GM12878 (cell line): ENCODE measurements at regions not wholly inside any gene's neighbourhood (a gene's known extent, or its start where the extent isn't known, plus 50 kb on each side); places are given as distances from the start of the nearest gene placed in this dataset.
"Not testable (repeated sequence)": the region's sequence is repeated elsewhere in the genome, so short reads cannot be mapped to it uniquely, and the experiment has no call there.

Experiments used
- ATAC-seq: fragments of 200-7000 bp; cut with Tn5 transposase; 3 replicates; pipeline ENCODE4 v1.9.1; 2020; ENCODE audit warnings: mild to moderate bottlenecking, moderate library complexity
- BruUV-seq: library from RNA; stranded (reverse); fragments of 400-500 nt; replicated peaks from 2 replicates; lab custom pipeline; 2021; lab: Mats Ljungman, UMichigan
- CTCF ChIA-PET: fragments of 300-600 bp; sonication (Branson Sonifier 250); formaldehyde crosslinking; extraction: SDS; loops from one replicate; lab custom pipeline; 2021; ENCODE audit warnings: inconsistent platforms; lab: Yijun Ruan, JAX
- POLR2A ChIA-PET: fragments of 350-600 bp; formaldehyde crosslinking; extraction: SDS; loops from one replicate; lab custom pipeline; 2021; ENCODE audit warnings: inconsistent platforms; lab: Charles Lee
- RAD21 ChIA-PET: fragments of 300-600 bp; sonication (Branson Sonifier 250); formaldehyde crosslinking; loops from one replicate; lab custom pipeline; 2023; ENCODE audit warnings: antibody characterized with exemption; ENCODE audit not compliant: unreplicated experiment; lab: Charles Lee
- SMC1A ChIA-PET: fragments of 300-600 bp; sonication (Branson Sonifier 250); formaldehyde crosslinking; loops from one replicate; lab custom pipeline; 2023; ENCODE audit not compliant: unreplicated experiment, uncharacterized antibody; lab: Charles Lee
- DNase-seq: peaks from one replicate; pipeline ENCODE4 v3.0.0-alpha.2; 2011; ENCODE audit warnings: low read depth, low spot score
- FAIRE-seq: peaks from 3 replicates; lab custom pipeline; 2011; peaks lifted over from hg19 to GRCh38; lab: Jason Lieb, UNC
- H2AFZ ChIP-seq: 2 replicates; pipeline ENCODE4 v1.6.0; 2011; ENCODE audit warnings: low read depth, low read length, control low read depth; ENCODE audit not compliant: control insufficient read depth
- H3K27ac ChIP-seq: 2 replicates; pipeline ENCODE4 v1.5.1; 2011; ENCODE audit warnings: control low read depth; ENCODE audit not compliant: control insufficient read depth, insufficient read depth
- H3K27me3 ChIP-seq, 2 experiments: replicated peaks in 1 of 2; 2 replicates each; pipeline versions ENCODE4 v1.6.0 to v1.6.1; 2011; ENCODE audit warnings: low read length in 1 of 2; ENCODE audit not compliant: control insufficient read depth in 2 of 2, insufficient read depth in 2 of 2
- H3K36me3 ChIP-seq, 2 experiments: 2 replicates each; pipeline ENCODE4 v1.5.1; 2011; ENCODE audit warnings: low read length in 1 of 2; ENCODE audit not compliant: control insufficient read depth in 2 of 2, insufficient read depth in 2 of 2
- H3K4me1 ChIP-seq: 2 replicates; pipeline ENCODE4 v1.6.1; 2011; ENCODE audit warnings: mild to moderate bottlenecking, low read length, moderate library complexity, mixed read lengths; ENCODE audit not compliant: control insufficient read depth, insufficient read depth
- H3K4me2 ChIP-seq: 2 replicates; pipeline ENCODE4 v1.6.0; 2011; ENCODE audit warnings: control low read depth; ENCODE audit not compliant: control insufficient read depth, insufficient read depth
- H3K4me3 ChIP-seq: fragments of 200-600 bp; sonication (generic); 2 replicates; pipeline ENCODE4 v1.5.1; 2016
- H3K79me2 ChIP-seq: 2 replicates; pipeline ENCODE4 v1.6.0; 2011; ENCODE audit warnings: low read length; ENCODE audit not compliant: control insufficient read depth, insufficient read depth
- H3K9ac ChIP-seq: 2 replicates; pipeline ENCODE4 v1.8.0; 2011; ENCODE audit warnings: low read length, control low read depth, mixed read lengths; ENCODE audit not compliant: control insufficient read depth, insufficient read depth
- H3K9me3 ChIP-seq: replicated peaks from 3 replicates; pipeline ENCODE4 v1.5.1; 2011; ENCODE audit warnings: mild to moderate bottlenecking, low read length; ENCODE audit not compliant: control insufficient read depth, insufficient read depth
- H4K20me1 ChIP-seq: 2 replicates; pipeline ENCODE4 v1.6.0; 2011; ENCODE audit not compliant: control insufficient read depth, insufficient read depth
- ATF7 ChIP-seq: fragments of 450-650 bp; IDR thresholded peaks from 2 replicates; pipeline ENCODE4 v1.6.1; 2016; ENCODE audit warnings: low read depth, mild to moderate bottlenecking
- BMI1 ChIP-seq: fragments of 450-650 bp; IDR thresholded peaks from 2 replicates; pipeline ENCODE4 v1.6.1; 2016; ENCODE audit warnings: mild to moderate bottlenecking, moderate library complexity, borderline replicate concordance
- CBFB ChIP-seq: IDR thresholded peaks from 2 replicates; pipeline ENCODE4 v1.6.1; 2016; ENCODE audit warnings: antibody characterized with exemption, low read depth
- CREB1 ChIP-seq: IDR thresholded peaks from 2 replicates; pipeline ENCODE4 v1.6.1; 2012; ENCODE audit warnings: low read depth, mild to moderate bottlenecking, inconsistent platforms
- EED ChIP-seq: sonication (generic); IDR thresholded peaks from 2 replicates; pipeline ENCODE4 v1.6.1; 2016; ENCODE audit warnings: antibody characterized with exemption, low read depth
- EP300 ChIP-seq, 2 experiments: fragments of 150-350 bp in 1 of 2; IDR thresholded peaks; 2 replicates each; pipeline ENCODE4 v1.6.1; 2011 to 2012; ENCODE audit warnings: low read depth in 2 of 2, low read length in 2 of 2, borderline replicate concordance in 1 of 2, improper control_type of control experiment in 1 of 2, inconsistent platforms in 1 of 2; ENCODE audit not compliant: control insufficient read depth in 1 of 2
- ETV6 ChIP-seq, 2 experiments: fragments of 450-650 bp in 1 of 2; IDR thresholded peaks in 1 of 2; conservative IDR thresholded peaks in 1 of 2; 2 replicates each; pipeline ENCODE4 v1.6.1; 2014; ENCODE audit warnings: antibody characterized with exemption in 1 of 2, borderline replicate concordance in 1 of 2, low read depth in 1 of 2, mild to moderate bottlenecking in 1 of 2, moderate library complexity in 1 of 2
- FOXM1 ChIP-seq: IDR thresholded peaks from 2 replicates; pipeline ENCODE4 v1.6.1; 2012; ENCODE audit warnings: low read depth, mild to moderate bottlenecking, inconsistent platforms, low read length, moderate library complexity
- HDAC2 ChIP-seq: fragments of 200-600 bp; sonication (generic); IDR thresholded peaks from 2 replicates; pipeline ENCODE4 v1.6.1; 2017
- IRF4 ChIP-seq: IDR thresholded peaks from 2 replicates; pipeline ENCODE4 v1.6.1; 2011; ENCODE audit warnings: low read depth, low read length
- MEF2A ChIP-seq: IDR thresholded peaks from 2 replicates; pipeline ENCODE4 v1.6.1; 2011; ENCODE audit warnings: low read depth, mild to moderate bottlenecking, low read length, moderate library complexity; ENCODE audit not compliant: insufficient read depth
- MTA3 ChIP-seq: IDR thresholded peaks from 2 replicates; pipeline ENCODE4 v1.6.1; 2012; ENCODE audit warnings: low read length, inconsistent platforms, borderline replicate concordance
- MXI1 ChIP-seq: fragments of 150-350 bp; IDR thresholded peaks from 2 replicates; pipeline ENCODE4 v1.6.1; 2011; ENCODE audit warnings: low read depth, mild to moderate bottlenecking, inconsistent platforms, low read length, improper control_type of control experiment
- NFIC ChIP-seq: IDR thresholded peaks from 2 replicates; pipeline ENCODE4 v1.6.1; 2012; ENCODE audit warnings: low read depth, mild to moderate bottlenecking, inconsistent platforms, low read length, moderate library complexity
- NR2C1 ChIP-seq: fragments of 450-650 bp; IDR thresholded peaks from 2 replicates; pipeline ENCODE4 v1.6.1; 2017; ENCODE audit warnings: antibody characterized with exemption, mild to moderate bottlenecking, moderate library complexity
- SP1 ChIP-seq: IDR thresholded peaks from one replicate; pipeline ENCODE4 v1.6.1; 2011; ENCODE audit warnings: low read depth, low read length
- SRF ChIP-seq, 2 experiments: IDR thresholded peaks; 2 replicates each; pipeline ENCODE4 v1.6.1; 2011; ENCODE audit warnings: low read depth in 2 of 2, low read length in 2 of 2, mild to moderate bottlenecking in 1 of 2, moderate library complexity in 1 of 2
- TCF12 ChIP-seq: IDR thresholded peaks from 2 replicates; pipeline ENCODE4 v1.6.1; 2011; ENCODE audit warnings: low read depth, mild to moderate bottlenecking, low read length
- ZBED1 ChIP-seq: IDR thresholded peaks from 2 replicates; pipeline ENCODE4 v1.6.1; 2016; ENCODE audit warnings: borderline replicate concordance
- WGBS: methylation state at CpG from one replicate; pipeline ENCODE4 v1.1.6; 2016; ENCODE audit warnings: low lambda C conversion rate; ENCODE audit not compliant: insufficient replicate concordance, insufficient coverage; ENCODE audit errors: missing lambda C conversion rate; 5-methylcytosine and 5-hydroxymethylcytosine counted together
- in situ Hi-C: fragments of 300-500 bp; cut with MboI; formaldehyde crosslinking; loops from 9 replicates; pipeline ENCODE4 v1.14.3; 2018; ENCODE audit warnings: mixed read lengths
- intact Hi-C: fragments of 100-400 bp; cut with micrococcal nuclease; formaldehyde crosslinking; loops from one replicate; pipeline ENCODE4 v1.14.2; 2022; ENCODE audit not compliant: unreplicated experiment

GRCh38 chr3:144023543-144023942 lies 51.9 kb downstream of the DIPK2A start:
- FAIRE-seq, POLR2A ChIA-PET, H3K4me3 ChIP-seq: not testable (repeated sequence)

GRCh38 chr3:144028798-144029411 lies 57.3 kb downstream of the DIPK2A start:
- POLR2A ChIA-PET: no interaction called here
- 25% methylated on average over 4 of the region's 4 CpGs for WGBS
- intact Hi-C loops (loop anchor here (2.0 kb wide), 2 partner anchors 56 to 100 kb away; no protein-coding TSS in a partner anchor), in situ Hi-C loops (no loop called here)
- Histone ChIP-seq H3K4me3 (no peak overlapping the region), H3K79me2 (no peaks in the 10 kb centered on the region), H3K27ac (peak overlapping the region; percentile 77), H4K20me1 (no peaks in the 10 kb centered on the region), H3K4me1 (peaks cover 33% of the 10 kb centered on the region), H3K36me3 (no peaks in the 10 kb centered on the region), H3K9me3 (no peaks in the 10 kb centered on the region; the same call in 2 of the 3 replicates), H3K9ac (no peak overlapping the region), H2AFZ (no peak overlapping the region), H3K4me2 (peak overlapping the region; percentile 87), H3K27me3 (no peaks in the 10 kb centered on the region)
- peak; percentile 90 for FAIRE-seq
- CTCF ChIA-PET: no interaction called here
- SMC1A ChIA-PET: interaction anchor here (7.5 kb wide), 1 partner anchor 53 kb away, joined by 53 read pairs; no protein-coding TSS in a partner anchor
- DNase-seq: peak; percentile 72
- RAD21 ChIA-PET: interaction anchor here (0.6 to 1.5 kb wide), 3 partner anchors 51 to 56 kb away, joined by 3 to 5 read pairs (median 4); no protein-coding TSS in a partner anchor
- ATAC-seq: peak; percentile 93
- BruUV-seq: no TSS peak
- TF ChIP-seq MXI1 (no peak), ETV6 (conservative IDR thresholded peaks at IDR 0.05 in 1 of 2, IDR thresholded peaks at IDR 0.05 in 1 of 2; ENCODE audit: borderline replicate concordance in 1 of 2, low read depth in 1 of 2) (peak in 1 of 2 experiments; percentile 88; a peak in 2 of 4 replicates), FOXM1 (peak; percentile 92), TCF12 (peak; percentile 90), NR2C1 (no peak), ZBED1 (peak; percentile 91), ATF7 (peak; percentile 86), MEF2A (peak; percentile 72; the same call in 1 of the 2 replicates), HDAC2 (no peak), CREB1 (peak; percentile 91), SRF (IDR thresholded peaks at IDR 0.05; ENCODE audit: low read depth in 2 of 2, low read length in 2 of 2) (peak in 1 of 2 experiments; percentile 80; a peak in 2 of 4 replicates), CBFB (peak; percentile 47; the same call in 1 of the 2 replicates), EP300 (IDR thresholded peaks at IDR 0.05; ENCODE audit: borderline replicate concordance in 1 of 2, control insufficient read depth in 1 of 2, low read depth in 2 of 2, low read length in 2 of 2) (peak; percentile 86 to 99), SP1 (peak; percentile 67), MTA3 (peak; percentile 92), EED (peak; percentile 99), BMI1 (peak; percentile 82), IRF4 (peak; percentile 100), NFIC (peak; percentile 98)

More at GRCh38 chr3:144023543-144023942, 51.9 kb downstream of the DIPK2A start:
- SMC1A ChIA-PET, BruUV-seq, ATAC-seq, intact Hi-C loops, H3K36me3 ChIP-seq, H3K27me3 ChIP-seq, in situ Hi-C loops, CTCF ChIA-PET, RAD21 ChIA-PET, H3K4me2 ChIP-seq, DNase-seq, H3K9ac ChIP-seq, H3K4me1 ChIP-seq, H3K9me3 ChIP-seq, H4K20me1 ChIP-seq, H3K79me2 ChIP-seq, H2AFZ ChIP-seq, H3K27ac ChIP-seq: not testable (repeated sequence)
- WGBS: 86% methylated on average over 11 of the region's 11 CpGs
